ENCODE measurements at regions not wholly inside any gene's neighbourhood (a gene's known extent, or its start where the extent isn't known, plus 50 kb on each side); places are given as distances from the start of the nearest gene placed in this dataset.

- TF ChIP-seq, protein P1, sequence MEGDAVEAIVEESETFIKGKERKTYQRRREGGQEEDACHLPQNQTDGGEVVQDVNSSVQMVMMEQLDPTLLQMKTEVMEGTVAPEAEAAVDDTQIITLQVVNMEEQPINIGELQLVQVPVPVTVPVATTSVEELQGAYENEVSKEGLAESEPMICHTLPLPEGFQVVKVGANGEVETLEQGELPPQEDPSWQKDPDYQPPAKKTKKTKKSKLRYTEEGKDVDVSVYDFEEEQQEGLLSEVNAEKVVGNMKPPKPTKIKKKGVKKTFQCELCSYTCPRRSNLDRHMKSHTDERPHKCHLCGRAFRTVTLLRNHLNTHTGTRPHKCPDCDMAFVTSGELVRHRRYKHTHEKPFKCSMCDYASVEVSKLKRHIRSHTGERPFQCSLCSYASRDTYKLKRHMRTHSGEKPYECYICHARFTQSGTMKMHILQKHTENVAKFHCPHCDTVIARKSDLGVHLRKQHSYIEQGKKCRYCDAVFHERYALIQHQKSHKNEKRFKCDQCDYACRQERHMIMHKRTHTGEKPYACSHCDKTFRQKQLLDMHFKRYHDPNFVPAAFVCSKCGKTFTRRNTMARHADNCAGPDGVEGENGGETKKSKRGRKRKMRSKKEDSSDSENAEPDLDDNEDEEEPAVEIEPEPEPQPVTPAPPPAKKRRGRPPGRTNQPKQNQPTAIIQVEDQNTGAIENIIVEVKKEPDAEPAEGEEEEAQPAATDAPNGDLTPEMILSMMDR (IDR thresholded peaks at IDR 0.05): no peak
- TF ChIP-seq EP300 (IDR thresholded peaks at IDR 0.05; ENCODE audit: borderline replicate concordance in 1 of 2, low read depth in 1 of 2, low read length in 1 of 2): no peak
Measured at GRCh38 chr7:84379446-84379845, 184.9 kb upstream of the SEMA3A start.
